ENCODE measurements at regions not wholly inside any gene's neighbourhood (a gene's known extent, or its start where the extent isn't known, plus 50 kb on each side); places are given as distances from the start of the nearest gene placed in this dataset.

- DNase-seq (ENCODE audit: low spot score) (no peak), ATAC-seq (no peak)
These were observed 571.2 kb upstream of the FAT1 start for GRCh38 chr4:187294861-187295260.

GRCh38 chr4:187301923-187302322 is 578.3 kb upstream of the FAT1 start:
- DNase-seq (ENCODE audit: low spot score) (no peak), ATAC-seq (no peak)

- ATAC-seq: no peak
- DNase-seq (ENCODE audit: low spot score): no peak
These were observed 578.9 kb upstream of the FAT1 start for GRCh38 chr4:187302457-187303150.

- no peak for ATAC-seq
- DNase-seq (ENCODE audit: low spot score): no peak
These were observed 580.5 kb upstream of the FAT1 start for GRCh38 chr4:187304133-187304532.

- no peak for ATAC-seq
- DNase-seq (ENCODE audit: low spot score): no peak
These were observed 583.5 kb upstream of the FAT1 start for GRCh38 chr4:187307131-187307530.

- DNase-seq (ENCODE audit: low spot score): no peak
- no peak for ATAC-seq
These were observed 585.8 kb upstream of the FAT1 start for GRCh38 chr4:187309456-187309855.

GRCh38 chr4:187312299-187312698 is 588.6 kb upstream of the FAT1 start:
- ATAC-seq (no peak), DNase-seq (ENCODE audit: low spot score) (no peak)

- DNase-seq (ENCODE audit: low spot score): no peak
- no peak for ATAC-seq
These were observed 594.1 kb upstream of the FAT1 start for GRCh38 chr4:187317799-187318198.

GRCh38 chr4:187321711-187322110 is 598.1 kb upstream of the FAT1 start:
- DNase-seq (ENCODE audit: low spot score): no peak

GRCh38 chr4:187332141-187332540 is 608.5 kb upstream of the FAT1 start:
- ATAC-seq (no peak), DNase-seq (ENCODE audit: low spot score) (no peak)

More at GRCh38 chr4:187321711-187322110, 598.1 kb upstream of the FAT1 start:
- ATAC-seq: no peak

- ATAC-seq: no peak
- DNase-seq (ENCODE audit: low spot score): no peak
These were observed 609.5 kb upstream of the FAT1 start for GRCh38 chr4:187333151-187333550.

- ATAC-seq (no peak), DNase-seq (ENCODE audit: low spot score) (no peak)
These were observed 611.7 kb upstream of the FAT1 start for GRCh38 chr4:187335339-187335738.

- ATAC-seq (no peak), DNase-seq (ENCODE audit: low spot score) (no peak)
These were observed 631.1 kb upstream of the FAT1 start for GRCh38 chr4:187354740-187355139.

GRCh38 chr4:187357045-187357643 is 633.5 kb upstream of the FAT1 start:
- no peak for DNase-seq (ENCODE audit: low spot score)

GRCh38 chr4:187357821-187358220 is 634.2 kb upstream of the FAT1 start:
- ATAC-seq (no peak), DNase-seq (ENCODE audit: low spot score) (no peak)

More at GRCh38 chr4:187357045-187357643, 633.5 kb upstream of the FAT1 start:
- ATAC-seq: no peak

GRCh38 chr4:187362937-187363857 is 632.4 kb upstream of the ZFP42 start:
- no peak for DNase-seq (ENCODE audit: low spot score)
- no peak for ATAC-seq

- DNase-seq (ENCODE audit: low spot score) (no peak), ATAC-seq (no peak)
These were observed 631.2 kb upstream of the ZFP42 start for GRCh38 chr4:187364401-187364800.

- ATAC-seq (no peak), DNase-seq (ENCODE audit: low spot score) (no peak)
These were observed 630.7 kb upstream of the ZFP42 start for GRCh38 chr4:187364851-187365250.

- no peak for DNase-seq (ENCODE audit: low spot score)
- ATAC-seq: no peak
These were observed 629.0 kb upstream of the ZFP42 start for GRCh38 chr4:187366530-187366929.

GRCh38 chr4:187370918-187371317 is 624.7 kb upstream of the ZFP42 start:
- no peak for ATAC-seq
- no peak for DNase-seq (ENCODE audit: low spot score)

- DNase-seq (ENCODE audit: low spot score) (no peak), ATAC-seq (no peak)
These were observed 617.1 kb upstream of the ZFP42 start for GRCh38 chr4:187378441-187378840.

- DNase-seq (ENCODE audit: low spot score) (no peak), ATAC-seq (peak; percentile 72)
These were observed 615.4 kb upstream of the ZFP42 start for GRCh38 chr4:187380181-187380581.

All from left lobe of liver (tissue), 2 donors.